CD4-positive, alpha-beta T cell treated with Interleukin-12 subunit alpha and Interleukin-12 subunit beta, for 1 hour (primary cell): ENCODE measurements at regions not wholly inside any gene's neighbourhood (a gene's known extent, or its start where the extent isn't known, plus 50 kb on each side); places are given as distances from the start of the nearest gene placed in this dataset.

Experiments
- DNase-seq: peaks from one replicate; pipeline ENCODE4 v3.0.0-alpha.2; 2020

DNA sequence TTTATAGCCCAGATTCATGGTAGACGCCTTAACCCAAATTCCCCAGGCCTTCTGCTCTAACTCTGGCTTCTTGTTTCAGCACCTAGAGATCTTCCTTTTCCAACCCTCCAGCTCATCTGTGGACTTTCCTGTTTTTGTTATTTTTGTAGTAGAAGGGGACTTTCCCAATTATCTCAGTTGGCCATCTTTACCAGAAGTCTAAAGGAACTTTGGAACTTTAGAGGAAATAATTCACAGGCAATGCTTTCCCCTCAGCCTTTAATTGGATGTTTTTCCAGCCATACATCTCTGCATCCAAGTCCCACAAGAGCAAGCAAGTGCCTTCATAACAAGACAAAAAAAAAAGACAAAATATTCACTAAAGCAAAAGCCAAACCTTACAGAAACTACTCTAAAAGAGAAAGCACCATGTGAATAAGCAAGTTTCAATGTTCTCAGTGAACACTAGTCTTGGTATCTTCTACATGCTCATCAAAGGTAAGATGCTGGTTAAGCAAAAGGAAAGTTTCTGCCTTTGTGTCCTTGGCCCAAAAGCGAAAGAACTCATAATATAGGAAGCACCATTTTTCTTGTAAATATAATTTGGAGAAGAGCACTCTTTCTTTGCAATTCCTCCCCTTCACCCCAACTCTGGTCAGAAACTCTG is 377.3 kb downstream of the SETD4 start:
- DNase-seq = no peak

DNA sequence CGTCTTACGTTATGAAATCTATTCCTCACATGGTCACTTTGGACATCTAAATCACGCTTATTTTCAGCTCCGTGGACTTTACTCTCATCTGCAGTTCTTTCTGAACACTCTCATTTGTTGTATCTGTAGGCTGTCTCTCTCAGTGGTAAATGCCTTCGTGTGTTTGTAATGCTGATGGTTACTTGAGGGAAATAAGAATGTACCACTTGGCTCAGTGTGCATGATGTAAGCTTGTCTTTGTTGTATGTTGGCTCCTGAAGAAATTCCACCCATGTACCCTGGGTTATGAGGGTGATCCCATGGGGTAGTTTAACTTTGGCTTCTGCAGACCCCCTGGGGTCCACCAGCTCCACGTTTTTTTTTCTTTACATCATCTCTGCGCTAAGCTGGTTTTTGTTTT is 378.4 kb downstream of the SETD4 start:
- no peak for DNase-seq

DNA sequence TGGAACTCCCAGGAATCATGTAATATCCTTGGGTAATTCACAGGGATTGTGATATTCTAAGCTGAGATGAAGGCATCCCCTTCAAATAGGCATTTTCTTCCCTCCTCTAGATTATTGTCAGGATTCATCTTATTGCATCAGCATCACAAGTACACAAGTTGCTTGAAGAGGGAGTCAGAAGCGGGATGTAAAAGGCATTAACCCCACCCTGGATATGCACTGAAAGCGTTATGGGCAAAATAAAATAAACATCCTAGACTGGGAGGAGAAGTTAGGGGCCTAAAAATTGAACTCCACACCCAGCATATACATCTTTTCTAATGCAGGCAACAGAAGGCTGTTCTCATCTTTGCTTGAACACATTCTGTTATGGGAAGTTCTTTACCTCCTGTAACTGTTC is 381.2 kb downstream of the SETD4 start:
- DNase-seq = no peak

DNA sequence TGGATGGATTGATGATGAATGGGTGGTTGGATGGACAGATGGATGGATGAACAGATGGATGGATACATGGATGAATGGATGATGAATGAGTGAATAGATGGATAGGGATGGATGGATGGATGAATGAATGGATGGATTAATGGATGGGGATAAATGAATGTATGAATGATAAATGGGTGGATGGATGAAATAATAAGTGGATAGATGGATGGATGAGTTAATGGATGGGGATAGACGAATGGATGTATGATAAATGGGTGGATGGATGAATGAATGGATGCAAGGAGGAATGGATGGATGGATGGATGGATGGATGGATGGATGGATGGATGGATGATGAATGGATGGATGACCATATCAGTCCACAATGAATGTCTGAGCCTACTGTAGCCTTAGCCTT is 381.9 kb downstream of the SETD4 start:
- DNase-seq = no peak

DNA sequence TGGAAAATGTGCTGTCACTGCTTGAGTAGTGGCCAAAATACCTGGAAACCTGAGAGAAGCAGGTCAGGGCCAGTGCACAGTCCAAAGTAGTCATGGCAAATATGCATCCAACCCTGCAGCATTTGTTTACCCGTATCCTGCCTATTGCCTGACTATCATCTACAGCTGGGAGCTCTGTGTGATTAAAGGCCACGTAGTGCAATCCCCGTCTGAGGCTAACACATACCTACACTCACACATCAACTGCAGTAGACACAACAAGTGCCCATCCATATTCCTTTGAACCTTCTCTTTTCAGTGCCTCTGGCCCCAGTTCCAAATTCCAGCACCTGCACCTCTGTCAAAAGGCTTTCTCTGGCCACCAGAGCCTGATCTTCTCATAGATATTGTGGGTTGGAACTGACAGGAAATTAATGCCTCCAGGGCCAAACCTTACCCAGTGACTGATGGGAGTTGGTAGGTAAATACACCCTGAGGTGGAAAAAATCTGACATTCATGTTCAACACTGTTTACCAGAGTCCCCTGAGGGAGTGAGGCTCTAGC is 383.0 kb downstream of the SETD4 start:
- DNase-seq = no peak

DNA sequence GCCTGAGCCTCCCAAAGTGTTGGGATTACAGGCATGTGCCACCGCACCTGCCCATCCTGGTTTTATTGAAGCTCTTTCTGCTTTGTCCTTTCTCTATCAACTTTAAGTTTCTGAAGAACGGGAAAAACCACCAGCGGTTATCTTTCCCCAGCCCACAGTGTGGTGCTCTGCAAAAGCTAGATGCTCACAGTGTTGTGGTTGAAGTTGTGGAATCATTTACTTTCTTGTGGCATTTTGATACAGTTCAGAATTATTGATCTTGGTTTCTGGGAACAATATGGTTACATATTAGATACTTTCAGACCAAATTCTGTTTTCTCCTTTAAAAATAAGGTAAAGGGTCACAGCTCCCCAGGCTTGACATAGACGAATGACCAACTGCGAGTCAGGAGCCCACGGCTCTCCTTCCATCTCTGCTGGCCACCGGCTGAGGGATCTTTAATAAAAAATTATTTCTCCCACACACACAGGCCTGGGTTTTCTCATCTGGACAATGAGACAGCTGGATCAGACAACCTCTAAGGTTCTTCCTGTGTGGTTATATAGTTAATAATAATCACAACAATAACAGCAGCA is 385.3 kb downstream of the SETD4 start:
- DNase-seq = no peak

DNA sequence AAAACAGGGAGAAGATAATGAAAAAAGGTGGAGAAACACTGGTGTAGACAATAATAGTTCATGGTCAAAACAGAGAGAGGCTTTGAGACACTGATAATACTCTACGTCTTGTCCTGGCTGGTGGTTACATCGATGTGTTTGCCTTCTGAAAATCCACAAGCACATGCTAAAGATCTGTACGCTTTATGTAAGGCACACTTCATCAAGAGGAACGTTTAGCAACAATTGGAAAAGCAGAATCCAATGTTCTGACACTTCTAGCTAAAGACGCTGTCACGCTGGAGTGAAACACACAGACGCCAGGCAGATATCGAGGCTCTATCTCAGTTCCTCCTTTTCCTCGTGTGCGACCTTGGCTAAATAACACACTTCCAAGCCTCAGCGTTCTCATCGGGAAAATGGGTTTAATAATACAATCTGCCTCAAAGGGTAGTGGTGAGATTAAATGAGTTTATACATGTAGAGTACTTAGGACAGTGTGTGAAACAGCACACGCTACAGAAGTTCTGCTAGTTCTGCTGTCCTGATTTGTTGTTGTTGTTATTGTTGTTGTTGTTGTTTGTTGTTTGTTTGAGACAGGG is 386.1 kb downstream of the SETD4 start:
- DNase-seq = no peak

DNA sequence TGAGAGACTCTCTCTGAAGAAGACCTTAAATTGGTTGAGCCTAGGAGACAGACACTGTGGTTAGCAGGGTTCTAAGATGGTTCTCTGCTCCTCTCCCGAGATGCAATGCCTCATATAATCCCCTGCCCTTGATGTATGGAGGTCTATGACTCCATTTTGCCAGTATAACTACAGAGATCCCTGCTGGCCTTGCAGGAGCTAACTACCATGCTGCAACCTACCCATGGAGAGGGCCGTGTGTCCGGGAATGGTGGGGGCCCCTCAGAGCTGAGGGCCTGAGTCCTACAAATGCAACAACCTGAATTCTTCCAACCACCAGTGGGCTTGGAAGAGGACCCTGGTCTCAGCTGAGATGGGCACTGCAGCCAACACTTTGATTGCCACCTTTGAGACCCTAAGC is 388.0 kb downstream of the SETD4 start:
- DNase-seq = no peak

DNA sequence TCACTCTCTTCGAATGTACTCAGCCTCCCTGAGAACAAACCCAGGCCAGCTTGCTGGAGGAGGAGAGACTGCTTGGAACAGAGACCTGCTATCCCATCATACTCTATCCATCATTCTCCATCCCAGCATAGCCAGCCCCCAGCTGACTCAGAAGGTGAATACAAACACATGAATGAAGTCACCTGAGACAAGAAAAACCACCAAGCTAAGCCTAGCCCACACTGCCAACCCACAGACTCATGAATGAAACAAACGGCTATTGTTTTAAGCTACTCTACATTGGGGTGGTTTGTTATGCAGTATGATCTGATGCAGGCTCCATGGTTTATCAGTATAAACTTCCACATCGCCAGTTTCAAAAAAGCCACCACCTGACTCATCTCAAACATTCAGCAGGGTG is 395.6 kb downstream of the SETD4 start:
- no peak for DNase-seq

DNA sequence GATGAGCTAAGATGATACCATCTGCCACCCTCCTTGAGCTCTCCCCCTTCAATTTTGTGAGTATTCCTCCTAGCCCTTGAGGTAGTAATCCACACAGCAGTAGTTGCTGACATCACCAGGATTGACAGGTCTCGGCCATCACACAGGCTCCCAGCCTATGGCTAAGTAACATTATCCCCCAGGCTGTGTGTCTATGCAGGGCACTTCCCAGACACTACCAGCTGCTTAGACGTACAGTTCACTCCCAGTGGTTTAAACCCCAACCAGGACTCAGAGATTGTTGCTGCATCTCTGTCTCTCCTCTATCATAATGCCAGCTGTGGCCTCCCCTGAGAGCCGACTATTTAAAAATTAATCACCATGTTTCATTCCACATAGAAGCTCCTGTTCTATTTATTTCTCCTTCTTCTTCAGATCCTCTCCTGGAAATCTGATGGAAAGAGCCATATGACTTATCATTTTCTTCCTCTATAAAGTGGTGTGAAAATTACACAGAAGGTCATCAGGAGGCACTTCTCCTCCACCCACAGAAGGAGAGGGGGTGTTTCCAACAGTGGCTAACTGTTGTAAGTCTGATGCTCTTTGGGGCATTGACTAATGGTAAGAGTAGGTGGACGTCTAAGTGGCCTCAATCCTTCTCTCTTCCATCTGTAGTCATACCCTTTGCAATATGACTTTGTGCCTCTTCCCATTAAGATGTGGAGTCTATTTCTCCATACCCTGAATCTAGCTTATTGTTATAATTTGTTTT is 396.3 kb downstream of the SETD4 start:
- DNase-seq = no peak

DNA sequence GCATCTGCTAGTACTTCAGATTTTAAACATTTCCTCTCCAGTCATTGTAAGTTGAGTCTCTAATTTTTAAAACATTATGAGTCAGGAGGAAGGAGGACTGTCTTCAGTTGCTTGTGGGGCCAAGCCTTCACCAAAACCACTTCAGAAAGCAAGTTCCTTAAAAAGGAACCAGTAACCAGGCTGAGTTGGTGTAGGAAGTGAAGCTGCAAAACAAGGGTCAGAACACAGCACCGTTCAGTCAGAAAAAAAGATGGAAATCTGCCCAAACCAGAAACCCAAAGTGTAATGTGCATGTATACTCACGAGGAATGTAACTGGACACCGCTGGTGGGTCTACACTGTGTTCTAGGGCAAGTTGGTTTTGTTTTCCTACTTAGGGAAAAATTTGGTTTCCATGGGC is 402.1 kb downstream of the SETD4 start:
- DNase-seq = no peak

DNA sequence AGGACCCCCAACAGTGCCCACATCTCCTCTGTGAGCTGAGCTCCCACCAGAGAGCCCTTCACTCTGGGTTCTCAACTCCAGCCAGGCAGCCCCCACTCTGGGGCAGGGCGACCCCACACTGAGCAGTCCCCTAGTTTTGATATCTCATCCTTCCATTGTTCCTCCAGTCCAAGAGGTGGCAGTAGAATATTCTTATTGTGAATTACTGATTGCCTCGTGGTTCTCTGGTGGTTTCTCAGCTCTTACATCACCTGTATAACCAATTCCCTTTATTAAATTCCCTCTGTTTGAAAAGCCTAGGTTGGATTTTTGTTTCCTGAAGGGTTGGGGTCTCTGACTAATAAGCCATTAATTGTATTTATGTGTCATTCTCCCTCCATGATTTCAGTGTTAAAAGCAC is 407.5 kb downstream of the SETD4 start:
- no peak for DNase-seq

DNA sequence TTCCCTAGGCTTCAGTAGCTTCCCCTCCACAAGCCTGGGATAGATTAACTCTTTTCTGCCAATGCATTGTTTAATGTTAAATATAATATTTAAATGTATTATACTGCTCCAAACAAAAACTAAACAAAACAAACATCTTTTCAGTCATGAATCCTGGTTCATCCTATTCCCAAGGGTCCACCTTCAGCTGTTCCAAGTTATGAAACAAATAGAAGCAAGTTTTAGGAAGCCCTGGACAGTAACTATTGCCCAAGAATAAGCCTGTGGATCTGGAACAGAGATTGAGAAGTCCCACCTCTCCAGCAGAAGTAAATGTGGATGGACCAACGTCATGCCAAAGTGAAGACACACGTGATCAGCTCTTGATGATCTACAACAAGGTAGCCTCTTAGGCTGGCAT is 408.1 kb downstream of the SETD4 start:
- DNase-seq = no peak

DNA sequence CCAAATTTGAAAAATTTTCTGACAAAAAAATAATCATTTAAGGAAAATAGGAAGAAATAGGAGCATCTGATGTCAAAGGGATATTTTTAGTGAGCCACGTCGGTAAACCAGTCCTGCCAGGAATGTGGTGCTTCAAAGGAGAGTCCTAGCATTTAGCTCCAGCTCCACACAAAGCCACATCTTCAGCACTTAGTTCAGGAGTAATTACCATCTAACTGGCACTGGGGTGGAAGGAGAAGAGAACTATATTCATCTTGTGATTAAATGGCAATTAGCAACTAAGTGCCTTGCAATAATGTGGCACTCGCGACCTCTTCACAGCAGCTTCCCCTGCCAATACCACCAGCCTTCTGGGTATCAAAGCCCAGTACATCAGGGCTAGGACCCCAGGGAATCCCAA is 409.1 kb downstream of the SETD4 start:
- no peak for DNase-seq

DNA sequence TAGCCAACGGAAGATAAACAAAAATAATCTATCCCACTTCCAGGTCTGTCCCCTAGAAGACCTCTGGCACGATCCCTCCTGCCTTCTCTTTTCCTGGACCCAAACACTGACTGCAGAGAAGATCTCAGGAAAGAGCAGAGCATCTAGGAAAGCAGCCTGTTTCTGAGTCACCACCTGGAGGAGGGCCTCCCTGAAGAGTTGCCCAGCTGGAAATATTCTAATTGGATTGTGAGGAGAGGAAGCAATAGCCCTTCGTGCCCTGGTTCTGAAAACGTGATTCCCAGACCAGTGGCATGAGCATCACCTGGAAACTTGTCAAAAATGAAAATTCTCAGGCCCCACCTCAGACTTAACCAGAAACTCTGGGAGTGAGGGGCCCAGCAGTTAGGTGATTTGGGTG is 411.1 kb downstream of the SETD4 start:
- no peak for DNase-seq

DNA sequence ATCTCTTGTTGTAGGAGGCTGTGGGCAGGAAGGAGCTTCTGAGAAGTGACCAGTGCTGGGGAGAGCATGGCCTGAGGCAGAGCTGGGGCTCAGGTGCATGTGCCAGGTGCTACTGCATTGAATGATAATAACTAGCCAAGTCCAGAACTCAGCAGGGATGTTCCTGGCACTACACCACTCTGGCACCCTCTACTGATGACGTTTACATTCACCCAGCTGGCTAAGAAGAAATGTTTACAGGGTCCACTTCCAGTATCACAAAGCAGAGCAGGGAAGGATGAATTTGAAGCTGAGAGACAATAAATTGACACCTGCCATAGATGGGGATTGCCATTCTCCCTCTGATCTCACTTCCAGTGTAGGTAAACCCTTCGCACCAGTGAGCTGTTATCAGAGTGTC is 411.8 kb downstream of the SETD4 start:
- DNase-seq = no peak

DNA sequence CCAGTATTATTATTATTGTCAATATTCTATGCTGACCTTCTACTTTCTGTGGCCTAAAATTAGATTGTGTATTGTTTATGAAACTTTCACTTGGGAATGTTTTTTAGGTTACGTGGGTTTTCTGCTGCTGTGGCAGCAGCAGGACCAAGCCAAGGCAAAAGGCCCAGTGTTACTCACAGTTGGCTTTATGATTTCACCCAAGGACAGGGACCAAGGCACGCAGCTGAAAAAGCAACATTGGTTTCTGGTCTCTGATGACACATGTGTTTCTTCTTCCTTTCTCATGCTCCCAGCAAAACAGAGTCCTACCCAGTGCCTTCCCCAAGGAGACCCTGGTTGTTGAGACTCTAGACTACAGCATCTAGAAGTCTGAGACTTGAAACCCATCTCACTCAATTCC is 413.7 kb downstream of the SETD4 start:
- no peak for DNase-seq

DNA sequence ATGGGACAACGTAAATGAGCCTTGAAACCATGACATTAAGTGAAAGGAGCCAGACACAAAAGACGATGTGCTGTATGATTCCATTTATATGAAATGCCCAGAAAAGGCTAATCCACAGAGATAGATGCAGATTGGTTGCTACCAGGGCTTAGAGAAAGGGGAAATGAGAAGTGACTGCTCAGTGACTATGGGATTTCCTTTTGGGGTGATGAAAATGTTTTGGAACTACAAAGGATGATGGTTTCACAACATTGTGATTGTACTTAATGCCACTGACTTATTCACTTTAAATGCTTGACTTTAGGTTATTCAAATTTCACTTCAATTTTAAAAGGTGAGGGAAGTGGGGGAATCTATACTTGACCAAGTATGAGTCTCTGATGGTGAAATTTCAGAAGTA is 414.3 kb downstream of the SETD4 start:
- DNase-seq = no peak

DNA sequence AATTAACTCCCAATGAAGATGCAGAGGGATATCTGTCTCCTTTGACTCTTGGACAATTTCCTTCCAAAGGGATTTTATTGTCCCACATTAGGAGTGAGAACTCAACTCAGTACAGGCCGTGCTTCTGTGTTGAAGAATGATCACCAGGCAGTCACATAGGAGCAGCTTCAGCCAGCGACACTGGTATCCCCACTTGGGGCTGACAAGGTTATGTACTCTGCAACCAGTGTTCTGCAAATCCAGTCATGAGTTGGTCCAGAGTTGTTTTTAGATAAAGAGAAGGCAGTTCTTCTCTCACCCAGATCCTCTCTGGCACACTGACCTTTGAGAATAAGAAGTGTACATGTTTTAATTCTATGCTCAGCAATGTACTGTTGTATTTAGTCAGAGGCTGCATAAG is 415.8 kb downstream of the SETD4 start:
- no peak for DNase-seq

DNA sequence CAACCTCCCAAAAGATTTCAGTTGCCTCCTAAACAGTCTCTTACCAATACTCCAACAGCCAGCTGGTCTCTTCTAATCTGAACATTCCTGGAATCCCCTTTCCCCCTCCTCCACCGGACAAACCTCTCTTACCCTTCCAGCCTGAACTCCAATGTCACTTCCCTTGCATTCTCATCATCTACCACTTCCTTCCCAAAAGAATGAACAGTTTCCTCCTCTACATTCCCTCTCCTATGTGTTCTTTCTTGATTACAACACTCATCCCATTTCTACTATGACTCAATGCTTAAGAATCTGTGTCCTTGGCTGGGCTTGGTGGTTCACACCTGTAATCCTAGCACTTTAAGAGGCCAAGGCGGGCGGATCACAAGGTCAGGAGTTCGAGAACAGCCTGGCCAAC is 417.1 kb downstream of the SETD4 start:
- no peak for DNase-seq

DNA sequence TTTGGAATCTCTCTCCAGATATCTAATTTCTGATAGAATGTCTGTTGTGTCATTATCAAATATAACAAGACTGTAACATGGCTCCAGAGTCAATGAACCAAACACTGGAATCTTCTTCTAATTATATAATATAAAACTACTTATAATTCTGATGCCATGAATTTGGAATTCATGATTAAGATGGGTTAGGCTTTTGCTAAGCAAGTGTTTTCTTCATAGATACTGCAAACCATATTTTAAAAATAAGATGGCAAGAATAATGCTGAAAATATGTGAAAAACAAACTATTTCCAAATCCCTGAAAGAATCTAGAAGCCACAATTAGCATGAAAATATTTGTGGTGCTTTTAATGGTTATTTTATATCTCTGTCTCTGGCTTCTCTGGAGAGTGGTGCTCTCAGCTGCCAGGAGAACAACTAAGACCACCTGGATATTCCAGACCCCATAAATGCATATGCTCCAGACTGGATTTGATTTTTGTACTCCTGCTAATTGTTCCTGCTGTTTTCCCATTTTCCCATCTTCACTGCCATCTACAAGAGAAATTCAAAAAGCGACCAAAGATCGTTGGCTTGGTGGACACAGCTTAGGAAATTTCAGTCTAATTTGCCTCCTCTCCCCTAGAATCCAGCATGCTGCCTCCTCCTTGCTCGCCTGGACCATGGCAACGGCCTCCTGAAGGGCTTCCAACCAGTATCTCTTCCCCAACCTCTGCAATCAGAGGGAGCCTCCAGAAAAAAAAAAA is 418.9 kb downstream of the SETD4 start:
- no peak for DNase-seq

DNA sequence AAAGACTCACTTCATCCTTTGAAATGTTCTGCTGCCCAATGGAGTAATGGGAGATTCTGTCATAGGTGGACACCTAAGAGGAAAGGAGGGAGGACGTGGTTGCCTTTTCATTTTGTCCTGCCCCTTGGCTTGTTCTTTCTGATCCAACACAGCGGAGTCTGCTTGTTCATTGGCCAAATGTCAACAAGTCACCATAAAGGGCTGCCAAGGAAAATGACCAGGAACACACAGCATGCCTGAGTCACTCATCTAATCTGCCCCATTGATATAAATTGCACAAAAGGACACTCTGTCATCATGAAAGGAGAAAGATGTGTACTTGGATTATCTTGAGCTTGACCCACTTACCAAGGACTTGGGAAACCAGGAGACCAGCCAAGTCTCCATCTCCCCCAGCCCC is 422.9 kb downstream of the SETD4 start:
- DNase-seq = no peak

DNA sequence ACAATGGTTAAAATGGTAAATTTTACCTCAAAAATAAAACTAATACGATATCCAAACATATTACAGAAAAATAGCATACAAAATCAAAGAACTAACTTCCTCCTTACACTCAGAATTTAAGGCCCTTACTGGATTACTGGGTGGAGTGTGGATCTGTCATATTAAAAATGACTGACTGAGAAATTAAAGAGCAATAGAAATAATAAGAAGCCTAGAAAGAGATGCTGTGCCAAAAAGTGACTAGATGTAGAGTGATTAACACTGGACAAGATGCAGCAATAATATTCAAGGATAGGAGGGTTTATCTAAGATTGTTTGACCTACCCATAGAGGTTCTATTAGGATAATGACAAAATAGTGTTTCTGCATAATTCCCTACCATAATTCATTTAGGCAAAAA is 424.3 kb downstream of the SETD4 start:
- no peak for DNase-seq
